RPMI8226 (cell line): ENCODE measurements at regions not wholly inside any gene's neighbourhood (a gene's known extent, or its start where the extent isn't known, plus 50 kb on each side); places are given as distances from the start of the nearest gene placed in this dataset.
"Not testable (repeated sequence)": the region's sequence is repeated elsewhere in the genome, so short reads cannot be mapped to it uniquely, and the experiment has no call there.

Source experiments
- DNase-seq: peaks from one replicate; pipeline ENCODE4 v3.0.0-alpha.2; 2015

GRCh38 chr10:57661206-57661605 lies 606.5 kb downstream of the IPMK start:
- no peak for DNase-seq

DNA sequence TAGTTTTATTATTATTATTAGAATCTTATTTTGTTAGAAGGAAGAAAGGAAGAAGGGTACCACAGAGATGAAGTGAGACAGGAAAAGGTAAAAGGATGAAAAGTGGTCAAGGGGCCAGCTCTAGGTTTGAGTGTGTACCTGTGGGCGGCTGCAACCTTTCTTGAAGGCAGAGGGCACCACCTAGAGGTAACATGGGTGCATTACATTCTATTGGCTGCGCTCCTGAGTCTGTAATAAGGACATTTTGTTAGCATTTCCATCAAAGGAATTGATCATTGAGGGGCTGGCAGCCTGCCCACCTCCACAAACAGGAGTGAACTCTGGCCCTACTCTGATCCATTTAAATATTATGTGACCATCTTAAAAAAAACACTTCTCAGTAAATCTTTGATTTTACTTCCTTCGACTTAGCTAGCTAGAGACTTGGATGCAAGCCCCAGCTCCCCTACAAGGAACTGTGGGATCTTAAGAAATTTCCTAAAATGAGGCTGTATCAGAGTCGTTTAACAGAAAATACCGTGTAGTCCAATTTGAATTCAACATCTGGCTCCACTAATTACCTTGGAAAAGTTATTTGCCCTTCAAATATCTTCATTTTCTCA lies 610.4 kb downstream of the IPMK start:
- DNase-seq = peak; percentile 43

GRCh38 chr10:57654856-57655255 lies 612.8 kb downstream of the IPMK start:
- no peak for DNase-seq

DNA sequence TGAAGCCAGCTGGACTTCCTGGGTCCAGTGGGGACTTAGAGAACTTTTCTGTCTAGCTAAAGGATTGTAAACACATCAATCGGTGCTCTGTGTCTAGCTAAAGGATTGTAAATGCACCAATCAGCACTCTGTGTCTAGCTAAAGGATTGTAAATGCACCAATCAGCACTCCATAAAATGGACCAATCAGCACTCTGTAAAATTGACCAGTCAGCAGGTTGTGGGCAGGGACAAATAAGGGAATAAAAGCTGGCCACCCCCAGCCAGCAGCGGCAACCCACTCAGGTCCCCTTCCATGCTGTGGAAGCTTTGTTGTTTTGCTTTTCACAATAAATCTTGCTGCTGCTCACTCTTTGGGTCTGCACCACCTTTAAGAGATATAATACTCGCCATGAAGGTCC lies 622.6 kb downstream of the IPMK start:
- not testable (repeated sequence) for DNase-seq

DNA sequence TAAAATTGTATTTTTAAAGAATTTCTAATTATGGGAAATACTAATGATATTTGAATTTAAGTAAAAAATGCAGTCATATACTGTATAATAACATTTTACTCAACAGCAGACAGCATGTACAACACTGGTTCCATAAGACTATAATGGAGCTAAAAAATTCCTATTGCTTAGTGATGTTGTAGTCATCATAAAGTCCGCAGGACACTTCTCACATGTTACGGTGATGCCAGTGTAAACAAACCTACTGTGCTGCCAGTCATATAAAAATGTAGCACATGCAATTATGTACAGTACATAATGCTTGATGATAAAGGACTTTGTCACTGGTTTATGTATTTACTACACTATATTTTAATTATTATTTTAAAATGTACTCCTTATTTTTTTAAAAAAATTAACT lies 629.3 kb downstream of the IPMK start:
- no peak for DNase-seq

- no peak for DNase-seq
Measured at GRCh38 chr10:57628592-57629284, 639.0 kb downstream of the IPMK start.

DNA sequence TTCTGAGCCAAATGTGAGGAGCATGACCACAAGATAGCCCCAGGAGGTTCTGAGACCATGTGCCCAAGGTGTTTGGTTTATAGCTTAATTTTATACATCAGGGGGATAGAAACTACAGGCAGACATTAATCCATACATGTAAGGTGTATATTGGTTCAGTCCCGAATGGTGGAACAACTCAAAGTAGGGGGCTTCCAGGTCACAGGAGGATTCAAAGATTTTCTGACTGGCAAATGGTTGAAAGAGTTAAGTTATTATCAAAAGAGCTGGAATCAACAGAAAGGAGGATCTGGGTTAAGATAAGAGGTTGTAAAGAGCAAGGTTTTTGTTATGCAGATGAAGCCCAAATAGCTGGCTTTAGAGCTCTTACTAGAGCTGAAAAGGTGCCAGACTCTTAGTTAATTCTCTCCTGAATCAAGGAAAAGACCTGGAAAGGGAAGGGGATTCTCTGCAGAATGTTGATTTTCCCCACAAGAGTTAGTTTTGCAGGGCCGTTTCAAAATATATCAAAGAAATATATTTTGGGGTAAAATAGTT lies 640.0 kb downstream of the IPMK start:
- DNase-seq = no peak

GRCh38 chr10:57624856-57625592 lies 642.7 kb downstream of the IPMK start:
- DNase-seq = no peak

DNA sequence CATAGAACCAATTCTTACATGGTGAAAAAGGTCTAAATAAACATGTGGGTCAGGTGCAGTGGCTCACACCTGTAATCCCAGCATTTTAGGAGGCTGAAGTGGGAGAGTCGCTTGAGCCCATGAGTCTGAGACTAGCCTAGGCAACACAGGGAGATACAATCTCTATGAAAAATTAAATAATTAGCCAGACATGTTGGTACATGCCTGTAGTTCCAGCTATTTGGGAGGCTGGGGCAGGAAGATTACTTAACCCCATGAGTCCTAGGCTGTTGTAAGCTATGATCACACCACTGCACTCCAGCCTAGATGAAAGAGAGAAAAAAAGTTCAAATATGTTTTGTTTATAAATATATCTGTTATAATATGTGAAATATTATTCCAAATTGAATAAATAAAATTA lies 643.6 kb downstream of the IPMK start:
- no peak for DNase-seq

- no peak for DNase-seq
Measured at GRCh38 chr10:57621466-57621865, 646.2 kb downstream of the IPMK start.

DNA sequence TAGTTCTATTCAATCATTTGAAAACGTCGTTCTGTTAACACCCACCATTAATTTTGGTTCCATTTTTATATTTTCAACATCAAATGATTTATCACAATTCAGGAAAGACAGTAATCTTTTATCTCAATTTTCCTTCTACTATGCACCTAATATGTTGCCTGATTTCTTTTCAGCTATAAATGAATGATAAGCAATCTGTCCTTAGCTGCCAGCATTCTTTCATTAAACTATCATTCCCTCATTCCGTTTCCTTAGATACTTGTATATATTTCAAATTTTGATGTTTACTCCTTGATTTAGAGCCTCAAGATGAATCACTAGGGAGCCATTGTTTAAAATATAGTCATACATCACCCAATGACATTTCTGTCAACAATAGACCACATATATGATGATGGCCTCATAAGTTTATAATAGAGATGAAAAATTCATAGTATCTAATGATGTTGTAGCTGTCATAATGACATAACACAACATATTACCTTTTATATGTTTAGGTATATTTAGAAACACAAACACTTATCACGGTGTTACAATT lies 661.7 kb downstream of the IPMK start:
- DNase-seq = no peak

- no peak for DNase-seq
Measured at GRCh38 chr10:57599440-57599839, 668.3 kb downstream of the IPMK start.

DNA sequence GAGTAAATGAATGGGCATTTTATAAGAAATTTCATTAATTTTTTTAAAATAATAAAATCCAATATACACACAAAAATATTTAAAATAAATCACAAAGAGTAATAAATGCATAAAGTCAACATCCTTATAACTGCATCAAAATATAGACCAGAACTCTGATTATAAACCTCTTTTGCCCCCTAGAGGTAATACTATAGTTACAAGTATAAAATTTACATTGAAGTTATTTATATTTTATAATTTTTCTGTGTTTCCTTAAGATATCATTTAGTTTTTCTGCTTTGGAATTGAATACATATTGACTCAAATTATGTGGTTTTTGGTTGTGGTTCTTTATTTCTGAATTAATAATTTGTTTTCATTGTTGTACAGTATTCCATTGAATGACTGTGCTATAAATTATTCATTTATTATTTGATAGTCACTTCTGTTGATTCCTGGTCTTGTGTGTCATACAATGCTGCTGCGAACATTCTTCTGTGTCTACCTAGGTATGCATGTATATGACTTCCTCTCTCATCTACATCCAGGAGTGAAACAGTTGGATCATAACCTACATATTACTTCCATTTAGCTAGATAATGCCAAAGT lies 673.6 kb downstream of the IPMK start:
- no peak for DNase-seq

- DNase-seq = no peak
Measured at GRCh38 chr10:57579926-57580325, 687.8 kb downstream of the IPMK start.

DNA sequence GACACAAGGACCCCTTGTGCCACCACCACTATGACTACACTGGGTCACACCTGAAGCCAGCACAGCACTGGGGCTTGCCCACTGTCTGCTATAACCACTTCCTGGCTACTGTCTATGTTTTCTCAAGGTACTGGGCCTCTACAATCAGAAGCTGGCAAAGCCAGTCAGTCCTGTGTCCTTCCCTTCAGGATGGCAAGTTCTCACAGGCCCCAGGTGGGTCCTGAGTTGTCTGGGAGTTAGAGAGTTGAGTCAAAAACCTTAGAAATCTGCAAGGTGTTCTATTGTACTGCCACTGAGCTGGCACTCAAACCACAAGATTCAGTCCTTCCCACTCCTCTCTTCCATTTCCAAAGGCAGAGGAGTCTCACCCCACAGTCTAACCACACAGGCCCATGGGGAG lies 705.5 kb downstream of the IPMK start:
- no peak for DNase-seq

- DNase-seq = not testable (repeated sequence)
Measured at GRCh38 chr10:57551774-57552173, 715.9 kb downstream of the IPMK start.

DNA sequence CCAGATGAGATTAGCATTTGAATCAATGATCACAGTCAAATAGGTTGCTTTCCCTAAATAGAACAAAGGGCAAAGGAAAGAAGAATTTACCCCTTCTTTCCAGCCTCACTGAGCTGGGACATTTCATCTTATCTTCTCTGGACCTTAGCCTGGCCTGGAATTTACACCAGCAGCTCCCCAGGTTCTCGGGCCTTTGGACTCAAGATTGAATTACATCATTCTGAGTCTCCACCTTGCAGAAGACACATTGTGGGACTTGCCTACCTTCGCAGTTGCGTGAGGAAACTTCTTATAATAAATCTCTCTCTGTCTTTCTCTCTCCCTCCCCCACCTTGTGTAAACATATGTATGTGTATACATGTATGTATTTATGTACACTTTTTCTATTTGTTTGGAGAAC lies 732.4 kb downstream of the IPMK start:
- no peak for DNase-seq

DNA sequence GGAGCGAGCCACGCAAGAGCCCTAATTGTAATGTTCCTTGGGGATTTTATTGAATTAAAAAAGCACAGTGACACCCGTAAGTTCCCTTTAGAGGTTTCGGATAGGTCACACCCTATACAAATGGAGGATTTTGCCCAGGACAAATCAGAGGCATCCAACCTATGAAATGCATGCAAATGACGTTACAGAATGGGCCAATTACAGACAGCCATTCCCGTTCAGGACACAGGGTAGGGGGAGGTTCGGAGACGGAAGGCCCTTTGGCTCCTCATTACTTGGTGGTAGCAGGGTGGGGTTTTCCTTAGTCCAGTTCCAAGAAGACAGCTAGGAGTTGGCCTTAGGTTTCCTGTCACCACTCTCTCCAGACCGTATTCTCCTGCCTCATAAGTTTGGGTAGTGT lies 754.1 kb downstream of the IPMK start:
- DNase-seq = no peak

- DNase-seq = no peak
Measured at GRCh38 chr10:57507788-57508187, 759.9 kb downstream of the IPMK start.

GRCh38 chr10:57506414-57507094 lies 761.1 kb downstream of the IPMK start:
- no peak for DNase-seq

- DNase-seq = no peak
Measured at GRCh38 chr10:57494486-57494885, 773.2 kb downstream of the IPMK start.

DNA sequence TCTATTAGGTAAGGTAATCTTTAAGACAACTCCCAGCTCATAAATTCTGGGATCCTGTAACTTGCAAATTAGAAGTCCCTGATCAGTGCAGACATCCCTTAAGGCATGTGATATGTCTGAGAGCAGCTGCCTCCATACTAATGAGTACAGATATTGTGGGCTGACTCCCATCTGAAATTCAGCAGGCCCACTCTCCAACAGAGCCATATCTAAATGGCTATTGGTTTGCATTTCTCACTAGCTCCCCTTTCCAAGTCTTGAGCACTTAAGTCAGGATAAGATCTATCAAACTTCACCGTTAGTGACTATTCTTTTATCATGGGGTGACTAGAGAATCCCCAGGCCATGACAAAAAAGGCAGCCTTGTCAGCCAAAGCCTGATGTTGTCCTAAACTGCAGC lies 785.4 kb downstream of the IPMK start:
- DNase-seq = no peak
